Daoy (cell line): ENCODE measurements at regions not wholly inside any gene's neighbourhood (a gene's known extent, or its start where the extent isn't known, plus 50 kb on each side); places are given as distances from the start of the nearest gene placed in this dataset.

ENCODE experiments used
- DNase-seq: peaks from one replicate; pipeline ENCODE4 v3.0.0-alpha.2; 2015; ENCODE audit warnings: low read depth

DNA sequence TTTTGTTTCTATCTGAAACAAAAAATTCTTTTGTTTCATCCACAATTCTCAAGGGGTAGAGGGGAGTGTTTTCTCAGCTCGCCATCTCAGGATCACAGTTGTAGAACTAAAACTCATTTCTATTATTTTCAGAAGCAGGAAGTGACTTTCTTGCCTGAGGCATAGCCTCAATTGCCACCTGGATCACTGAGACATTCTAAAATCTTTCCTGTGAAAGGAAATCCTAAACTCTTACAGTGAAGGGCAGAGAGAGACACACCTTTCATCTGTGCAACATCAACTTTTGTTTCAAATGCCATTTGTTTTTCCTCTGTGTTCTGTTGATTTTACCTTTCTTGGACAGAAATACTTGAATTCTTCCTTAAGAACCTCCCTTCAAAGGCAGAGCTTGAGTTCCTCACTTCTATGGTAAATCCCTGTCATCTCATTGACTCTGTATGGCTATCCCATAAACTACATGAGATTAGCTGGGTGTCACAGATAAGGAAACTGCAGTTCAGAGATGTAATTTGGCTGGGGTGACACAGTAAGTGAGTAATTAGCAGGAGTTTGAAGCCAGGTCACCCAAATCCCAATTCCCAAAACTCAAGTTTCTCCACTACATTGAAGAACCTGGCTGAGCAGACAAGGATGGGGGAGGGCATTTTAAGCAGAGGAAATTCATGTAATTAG lies 224.4 kb upstream of the HTR2A start:
- no peak for DNase-seq

DNA sequence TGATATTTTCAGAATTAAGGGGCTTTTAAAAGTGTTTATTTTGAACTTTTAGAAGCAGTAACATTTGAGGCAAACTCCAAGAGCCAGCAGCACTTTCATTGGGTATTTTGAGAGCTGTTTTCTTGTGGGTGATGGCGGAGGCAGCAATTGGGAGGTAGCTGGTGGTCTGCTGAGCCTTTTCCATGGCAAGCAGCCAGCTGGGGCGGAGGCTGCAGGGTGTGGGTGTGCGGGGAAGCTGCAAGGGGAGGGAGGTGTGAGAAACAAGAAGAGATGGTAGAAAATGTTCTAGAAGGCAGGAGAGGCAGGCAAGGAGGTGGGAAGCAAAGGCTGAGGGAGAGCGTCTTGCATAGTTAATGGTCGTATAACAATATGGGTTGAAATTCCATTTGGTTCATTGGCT lies 223.4 kb upstream of the HTR2A start:
- no peak for DNase-seq

DNA sequence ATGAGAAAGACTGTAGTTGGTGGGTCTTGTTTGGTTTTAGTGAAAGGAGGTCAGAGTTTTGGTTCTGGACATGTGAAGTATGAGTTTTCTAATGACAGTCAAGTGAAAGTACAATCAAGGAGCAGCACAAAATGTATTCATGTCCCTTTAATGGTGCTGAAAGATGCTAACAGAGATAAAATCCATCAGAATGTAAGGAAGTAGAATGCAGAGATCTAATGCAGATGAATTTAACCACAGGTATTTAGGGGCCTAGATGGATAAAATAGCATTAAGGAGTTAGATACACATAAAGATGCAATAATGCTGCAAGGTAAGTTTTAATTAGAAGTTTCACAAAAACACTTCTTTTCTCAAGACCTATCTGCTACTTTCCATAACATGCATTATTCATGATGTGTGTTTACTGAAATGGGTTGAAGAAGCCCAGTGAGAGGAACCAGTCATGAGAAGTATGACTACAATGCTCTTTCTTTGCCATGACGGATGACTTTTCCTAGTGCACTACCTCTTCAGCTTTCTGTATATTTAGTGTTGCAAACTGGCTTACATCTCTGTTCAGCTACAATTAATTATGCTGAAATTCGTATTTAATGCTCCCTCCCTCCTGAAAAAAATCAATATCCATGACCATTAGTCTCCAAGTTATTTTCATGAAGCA lies 222.9 kb upstream of the HTR2A start:
- DNase-seq, result no peak

DNA sequence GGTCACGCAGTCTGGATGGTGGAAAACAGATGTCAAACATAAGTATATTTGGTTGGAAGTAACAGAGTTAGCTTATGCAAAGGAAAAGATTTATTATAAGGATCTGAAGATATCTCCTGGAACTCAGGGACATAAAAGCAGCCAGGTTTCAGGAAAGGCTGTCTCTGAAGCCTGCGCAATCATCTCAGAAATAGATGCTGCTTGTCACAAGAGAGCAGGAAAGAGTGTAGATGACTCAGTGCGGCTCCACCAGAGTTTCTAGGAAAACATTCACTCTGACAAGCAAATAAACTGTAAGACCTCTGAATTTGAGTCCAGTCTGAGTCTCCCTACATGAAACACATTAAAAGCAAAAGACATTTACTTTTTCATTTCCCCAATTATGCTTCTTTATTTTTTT lies 220.4 kb upstream of the HTR2A start:
- peak; percentile 21 for DNase-seq

DNA sequence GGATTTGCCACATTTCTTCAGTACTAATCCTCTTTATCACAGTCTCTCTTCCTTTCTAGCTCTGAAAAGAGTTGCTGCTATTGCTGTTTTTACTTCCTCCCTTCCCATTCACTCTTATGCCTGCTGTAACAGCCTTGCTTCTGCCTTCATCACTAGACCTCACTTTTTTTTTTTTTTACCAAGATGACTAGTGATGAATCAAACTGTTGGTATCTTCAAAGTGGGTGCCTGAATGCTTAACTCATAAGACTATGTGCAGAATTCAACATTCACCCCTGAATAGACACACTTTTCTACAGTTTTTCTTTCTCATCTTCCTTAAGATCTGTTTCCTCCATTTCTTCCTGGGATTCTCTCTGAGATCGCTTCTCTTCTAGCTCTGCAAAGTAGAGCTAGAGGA lies 217.2 kb upstream of the HTR2A start:
- DNase-seq, result no peak

DNA sequence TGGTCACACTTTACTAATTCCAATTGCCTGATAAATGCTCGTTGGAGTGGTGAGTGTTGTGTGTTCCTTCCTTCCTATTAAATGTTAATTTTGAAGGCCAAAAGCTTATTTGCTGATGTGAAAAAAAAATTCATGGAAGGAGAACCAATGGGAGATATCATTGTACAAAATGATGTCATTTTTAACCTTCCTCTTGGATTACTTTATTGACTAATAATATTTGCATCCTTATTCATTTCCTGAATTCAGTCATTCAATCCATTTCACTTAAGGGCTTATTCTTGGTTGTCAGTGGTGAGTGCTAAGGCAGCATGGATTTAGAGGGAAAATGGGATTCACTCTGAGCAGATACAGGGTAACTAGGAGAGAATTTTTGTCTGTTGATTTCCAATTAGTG lies 216.0 kb upstream of the HTR2A start:
- no peak for DNase-seq

DNA sequence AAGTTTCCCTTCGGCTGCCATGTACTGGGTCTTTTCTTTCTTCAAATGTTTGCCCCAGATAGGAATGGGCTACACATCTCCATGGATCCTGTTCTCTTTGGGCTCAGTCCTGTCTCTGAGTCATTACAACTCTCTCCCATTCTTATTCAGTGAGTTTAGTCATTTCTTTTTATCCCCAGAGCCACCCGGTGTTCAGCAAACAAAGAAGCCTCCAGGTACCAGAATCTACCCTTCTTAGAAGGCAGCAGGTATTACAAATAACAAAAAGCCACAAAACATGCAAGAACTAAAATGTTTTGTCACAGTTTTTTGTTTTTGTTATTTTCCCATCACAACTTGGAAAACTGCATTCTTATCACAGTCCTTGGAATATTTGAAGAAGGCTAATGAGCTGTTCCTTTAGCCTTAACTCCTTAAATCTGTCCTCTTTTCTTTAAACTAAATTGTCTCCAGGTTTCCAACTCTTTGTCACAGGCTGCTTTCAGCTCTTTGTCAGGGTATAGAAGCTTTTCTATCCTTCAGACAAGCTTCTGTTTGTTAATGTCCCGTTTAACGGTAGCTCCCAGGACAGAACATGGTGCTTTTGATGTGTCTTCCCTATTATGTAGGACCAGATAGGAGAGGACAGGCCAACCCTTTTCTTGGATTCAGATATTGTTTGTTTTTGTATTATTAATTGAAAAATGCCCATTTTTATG lies 215.5 kb upstream of the HTR2A start:
- DNase-seq, result no peak

DNA sequence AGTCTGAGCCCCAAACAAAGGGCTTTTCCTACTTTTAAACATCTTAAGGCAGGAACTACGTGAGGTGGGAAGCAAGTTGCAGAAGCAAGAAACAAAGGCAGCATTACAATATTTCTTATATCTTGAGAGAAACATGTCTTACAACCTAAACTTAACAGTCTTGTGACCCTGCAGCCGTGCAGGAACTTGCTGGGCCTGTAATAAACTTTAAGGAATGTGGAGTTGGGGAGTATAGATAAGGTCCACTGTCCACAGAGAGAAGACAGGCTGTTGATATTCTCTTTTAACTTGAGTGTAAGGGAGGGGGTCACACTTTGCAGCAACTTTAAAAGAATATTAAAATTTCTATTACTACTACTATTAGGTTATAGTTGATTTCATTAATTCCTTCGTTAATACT lies 214.6 kb upstream of the HTR2A start:
- no peak for DNase-seq

DNA sequence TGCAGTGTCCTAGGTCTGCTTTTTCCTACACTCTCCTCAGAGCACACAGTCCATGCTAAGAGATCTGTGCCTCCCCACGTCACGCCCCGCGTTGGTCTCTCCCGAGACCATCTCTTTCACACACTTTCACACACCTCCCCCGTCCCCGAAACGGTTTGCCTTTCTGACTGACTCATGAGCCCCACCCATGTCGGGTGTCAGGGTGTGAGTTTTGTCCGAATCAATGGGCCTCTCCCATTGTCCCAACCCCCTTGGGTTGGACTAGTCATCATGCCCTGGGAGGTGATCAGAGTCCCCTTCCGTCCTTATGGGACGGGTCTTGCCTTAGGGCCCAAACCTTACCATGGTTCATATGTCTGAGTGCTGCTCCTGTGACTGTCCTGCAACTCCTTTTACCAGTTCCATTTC lies 214.0 kb upstream of the HTR2A start:
- DNase-seq, result no peak

DNA sequence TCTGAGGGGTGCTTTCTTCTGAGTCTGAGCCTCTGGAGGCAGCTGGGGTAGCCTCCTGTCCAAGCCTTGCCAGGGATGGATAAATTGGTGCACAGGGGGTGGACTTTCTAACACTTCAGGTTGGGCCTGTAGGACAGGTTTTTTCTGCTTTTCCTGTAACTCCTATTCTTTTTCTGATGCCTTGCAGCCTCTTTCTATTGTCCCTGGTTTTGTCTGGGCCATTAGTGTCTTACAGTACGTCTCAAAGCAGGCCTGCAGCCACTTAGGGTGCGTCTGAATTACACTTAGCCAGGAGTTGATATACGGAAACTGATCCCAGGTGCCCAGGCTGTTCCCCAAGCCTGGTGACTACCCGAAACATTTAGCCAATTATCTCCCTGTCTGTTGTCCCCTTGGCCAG lies 213.3 kb upstream of the HTR2A start:
- DNase-seq, result no peak

DNA sequence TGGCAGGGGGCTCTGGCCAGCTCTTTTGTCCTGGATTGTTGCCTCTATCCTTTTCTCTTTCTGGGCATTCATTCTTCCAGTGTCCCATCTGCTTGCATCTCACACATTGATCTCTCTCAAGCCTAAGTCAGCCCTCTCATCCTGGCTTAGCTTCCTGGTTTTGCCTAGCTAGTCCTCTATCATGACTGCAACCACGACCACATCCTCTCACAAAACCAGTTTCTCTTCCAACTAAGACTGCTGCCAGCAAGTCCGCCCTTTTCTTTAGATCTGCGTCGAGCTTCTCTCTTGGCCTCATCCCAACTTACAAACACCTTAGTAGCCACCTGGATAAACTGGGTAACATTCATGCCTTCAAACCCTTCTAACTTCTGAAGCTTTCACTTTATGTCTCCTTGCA lies 212.2 kb upstream of the HTR2A start:
- no peak for DNase-seq

DNA sequence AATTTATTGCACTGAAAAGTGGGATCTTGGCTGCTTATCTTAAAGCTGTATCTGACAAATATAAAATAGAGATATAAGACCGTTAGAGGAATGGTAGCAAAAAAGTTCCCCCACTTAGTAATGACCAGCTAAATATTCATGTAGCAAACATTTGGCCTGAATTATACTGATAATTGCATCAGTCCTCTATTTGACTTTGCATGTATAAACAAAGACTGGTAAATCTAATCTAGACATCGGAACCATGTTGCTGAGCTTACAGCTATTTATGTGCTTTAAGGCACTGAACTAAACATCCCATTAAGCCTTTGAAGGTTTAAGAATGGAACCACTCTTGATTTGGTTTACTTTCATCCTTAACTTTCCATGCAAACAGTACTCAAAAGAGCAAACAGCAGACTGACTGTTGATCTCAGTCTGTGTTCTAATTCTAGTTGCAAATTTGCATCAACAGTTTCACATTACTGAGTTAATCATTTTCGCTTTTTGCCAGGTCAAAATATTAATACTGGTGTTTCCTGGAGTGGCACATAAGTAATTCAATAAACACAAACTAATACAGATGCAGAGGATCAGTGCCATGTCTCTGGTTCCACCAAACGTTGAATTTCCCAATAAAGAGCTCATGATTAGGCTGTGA lies 203.5 kb upstream of the HTR2A start:
- no peak for DNase-seq

DNA sequence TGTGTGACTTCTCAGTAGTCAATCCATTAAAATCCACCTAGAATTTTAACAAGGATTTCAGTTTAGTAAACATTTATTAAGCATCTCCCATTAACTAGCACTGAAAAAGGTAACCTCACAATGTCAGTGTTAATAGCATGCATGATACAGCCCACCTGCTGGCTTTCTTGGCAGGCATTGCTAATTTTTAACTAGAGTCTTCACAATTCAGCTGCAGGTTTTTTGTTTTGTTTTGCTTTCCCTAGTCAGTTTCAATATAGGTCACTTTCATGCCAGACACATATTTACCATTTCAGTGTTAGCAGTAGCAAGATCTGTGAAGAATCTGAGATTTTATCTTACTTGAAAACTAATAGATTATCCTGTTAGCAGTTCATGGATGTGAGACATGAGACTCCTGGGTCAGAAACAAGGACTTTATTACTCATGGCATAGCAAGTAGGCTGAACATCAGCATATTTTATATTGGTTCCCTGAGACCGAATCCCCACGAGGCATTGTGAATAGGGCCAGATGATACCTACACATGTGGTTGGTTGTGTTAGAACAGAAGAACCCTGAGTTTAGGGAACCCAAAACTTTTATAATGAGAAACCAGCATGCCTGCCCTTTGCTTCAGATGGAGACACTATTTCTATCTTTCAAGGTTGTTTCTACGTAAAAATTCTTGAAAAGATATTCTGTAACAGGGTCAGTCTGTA lies 198.0 kb upstream of the HTR2A start:
- DNase-seq, result no peak

DNA sequence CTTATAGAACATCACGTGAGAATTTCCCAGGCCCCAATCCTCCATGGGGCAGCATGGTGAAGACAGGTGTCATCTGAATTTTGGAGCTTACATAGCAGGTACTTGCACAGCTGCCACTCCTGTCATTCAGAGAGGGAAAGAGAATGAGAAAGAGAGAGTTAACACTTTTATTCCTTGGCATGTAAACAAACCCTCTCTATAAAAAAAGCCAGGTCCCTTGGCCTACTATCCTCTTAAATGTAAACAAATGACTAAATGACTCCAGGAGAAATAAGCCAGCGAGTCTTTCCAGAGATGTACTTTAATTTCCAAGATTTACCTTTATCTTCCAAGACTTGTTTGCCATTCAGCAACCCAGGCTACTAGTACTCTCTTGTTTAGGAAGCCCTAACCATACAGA lies 195.3 kb upstream of the HTR2A start:
- DNase-seq, result no peak

DNA sequence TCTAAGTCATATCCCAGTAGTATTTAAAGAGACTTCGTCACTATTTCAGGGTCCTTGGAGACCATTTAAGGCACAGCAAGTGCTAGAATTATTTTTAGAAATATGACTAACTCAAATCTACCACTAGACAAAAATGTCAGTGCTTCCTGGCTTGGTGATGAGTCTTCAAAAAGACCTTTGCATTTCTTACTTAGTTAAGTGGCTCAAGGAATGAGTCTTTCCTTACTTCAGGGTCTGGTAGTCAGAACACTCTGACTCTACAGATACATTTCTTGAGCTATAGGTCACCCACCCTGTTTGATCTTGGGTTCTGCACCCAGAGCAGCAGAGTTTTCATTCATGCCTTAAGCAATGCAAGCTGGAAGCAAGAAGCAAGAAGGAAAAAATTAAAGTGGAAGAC lies 191.0 kb upstream of the HTR2A start:
- DNase-seq, result no peak

DNA sequence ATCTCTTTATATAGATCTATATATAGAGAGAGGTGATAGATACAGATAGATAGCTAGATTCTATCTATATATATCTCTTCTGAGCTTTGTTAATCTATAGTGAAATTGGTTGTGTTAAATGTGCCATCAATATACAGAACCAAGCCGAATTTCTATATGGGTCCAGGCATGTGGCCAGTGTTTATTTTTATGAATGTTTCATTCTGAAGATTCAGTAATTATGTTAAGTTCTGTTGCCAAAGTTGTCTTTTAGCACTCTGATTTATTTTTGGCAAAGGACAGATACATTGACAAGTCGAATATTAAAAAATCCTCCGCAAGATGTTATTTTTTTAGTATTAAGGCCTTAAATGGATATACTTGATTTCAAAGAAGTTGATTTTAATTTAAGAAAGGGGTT lies 190.4 kb upstream of the HTR2A start:
- DNase-seq, result no peak

DNA sequence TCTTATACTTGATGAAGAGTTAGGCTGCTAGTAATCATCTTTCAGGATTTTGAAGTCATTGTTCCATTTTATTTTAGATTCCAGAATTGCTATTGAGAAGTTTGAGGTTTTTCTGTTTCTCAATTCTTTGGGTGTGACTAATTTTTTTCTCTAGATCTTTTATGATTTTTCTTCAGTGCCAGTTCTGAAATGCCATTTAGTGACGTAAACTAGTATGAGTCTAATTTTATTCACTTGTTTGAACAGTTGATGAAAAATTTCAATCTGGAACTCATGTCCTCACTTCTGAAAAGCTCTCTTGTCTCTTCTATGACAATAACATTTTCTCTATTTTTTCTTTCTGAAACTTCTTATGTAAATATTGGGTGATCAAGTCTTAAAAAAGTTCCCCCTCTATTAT lies 188.5 kb upstream of the HTR2A start:
- no peak for DNase-seq

DNA sequence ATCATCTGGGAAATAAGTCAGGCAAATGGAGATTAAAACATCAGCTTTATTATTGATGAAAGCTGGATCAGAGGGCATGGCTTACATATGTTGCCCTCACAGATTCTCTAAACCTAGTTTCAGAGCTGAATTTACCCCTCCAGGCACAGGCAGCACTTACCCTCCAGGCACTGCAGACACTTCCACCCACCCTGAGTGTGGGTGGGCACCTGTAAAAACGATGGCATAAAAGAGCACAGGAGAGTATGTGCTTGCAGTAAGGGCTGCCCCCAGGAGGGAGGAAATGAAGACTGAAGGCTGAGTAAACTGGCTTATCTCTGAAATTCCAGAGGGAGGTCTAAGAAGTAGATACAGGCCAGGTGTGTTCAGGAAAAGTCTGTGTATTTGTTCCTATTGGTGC lies 185.0 kb upstream of the HTR2A start:
- DNase-seq, result no peak

DNA sequence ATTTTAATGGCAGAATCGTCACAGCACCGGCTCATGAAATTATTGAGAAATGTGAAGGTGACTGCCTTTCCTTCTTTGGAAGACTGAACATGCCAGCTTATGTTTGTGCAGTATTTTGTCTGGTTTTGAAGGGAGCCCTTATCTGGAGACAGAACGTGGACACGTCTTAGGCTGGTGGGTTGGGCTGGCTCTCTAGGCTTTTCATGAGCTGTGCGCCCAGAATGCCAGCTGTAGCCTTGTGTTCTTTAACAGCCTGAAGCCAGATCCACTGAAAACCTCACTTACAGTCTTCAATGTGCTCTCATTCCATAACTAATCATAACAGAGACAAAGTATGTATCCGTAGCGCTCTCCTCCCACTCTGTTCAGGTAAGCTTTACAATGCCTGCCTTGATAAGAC lies 184.4 kb upstream of the HTR2A start:
- DNase-seq, result no peak

DNA sequence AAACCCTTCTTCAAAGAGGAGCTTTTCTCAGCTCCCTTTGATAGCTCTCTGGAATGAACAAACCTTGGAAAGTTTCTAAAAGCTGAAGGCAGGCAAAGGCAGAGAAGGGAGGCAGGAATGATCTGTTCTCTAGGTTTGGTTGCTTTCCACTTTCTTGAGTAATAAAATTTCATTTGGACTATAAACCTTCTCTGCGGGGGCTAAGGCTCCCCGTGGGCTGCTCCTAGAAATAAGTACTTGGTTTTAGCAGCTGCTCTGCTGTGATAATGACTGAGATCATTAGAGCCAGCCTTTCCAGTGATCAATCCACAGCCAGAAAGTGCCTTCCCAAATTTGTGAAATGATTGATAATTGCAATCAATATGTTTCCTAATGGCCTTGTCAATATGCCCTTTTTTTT lies 183.8 kb upstream of the HTR2A start:
- DNase-seq, result no peak

DNA sequence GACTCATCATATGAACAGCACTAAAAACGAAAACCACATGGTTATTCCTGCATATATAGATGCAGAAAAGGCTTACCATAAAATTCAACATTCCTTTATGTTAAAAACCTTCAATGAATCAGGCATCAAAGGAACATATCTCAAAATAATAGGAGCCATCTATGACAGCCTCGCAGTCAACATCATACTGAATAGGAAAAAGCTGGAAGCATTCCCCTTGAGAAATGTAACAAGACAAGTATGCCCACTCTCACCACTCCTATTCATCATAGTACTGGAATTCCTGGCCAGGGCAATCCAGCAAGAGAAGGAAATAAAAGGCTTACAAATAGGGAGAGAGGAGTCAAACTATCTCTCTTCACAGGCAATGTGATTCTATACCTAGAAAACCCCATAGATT lies 179.6 kb upstream of the HTR2A start:
- DNase-seq, result no peak

DNA sequence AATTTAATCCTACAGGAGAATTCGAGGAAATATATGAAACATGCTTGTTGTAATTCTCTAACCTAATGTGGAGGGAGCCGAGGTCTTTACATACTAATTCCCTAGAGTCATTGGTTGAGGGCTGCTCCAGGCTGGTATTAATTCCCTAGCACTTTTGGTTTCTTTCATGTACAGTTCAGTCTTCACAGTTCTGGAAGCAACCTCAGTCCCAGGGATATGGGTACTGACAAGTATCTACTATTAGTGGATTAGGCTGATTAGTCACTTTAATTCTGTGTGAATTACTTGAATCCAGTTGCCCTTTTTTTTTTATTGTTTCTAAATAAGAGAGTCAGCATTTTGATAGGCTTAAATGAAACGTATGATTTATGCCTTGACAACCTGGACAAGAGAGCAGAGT lies 172.3 kb upstream of the HTR2A start:
- no peak for DNase-seq
